ENCODE measurements at regions not wholly inside any gene's neighbourhood (a gene's known extent, or its start where the extent isn't known, plus 50 kb on each side); places are given as distances from the start of the nearest gene placed in this dataset.

DNA sequence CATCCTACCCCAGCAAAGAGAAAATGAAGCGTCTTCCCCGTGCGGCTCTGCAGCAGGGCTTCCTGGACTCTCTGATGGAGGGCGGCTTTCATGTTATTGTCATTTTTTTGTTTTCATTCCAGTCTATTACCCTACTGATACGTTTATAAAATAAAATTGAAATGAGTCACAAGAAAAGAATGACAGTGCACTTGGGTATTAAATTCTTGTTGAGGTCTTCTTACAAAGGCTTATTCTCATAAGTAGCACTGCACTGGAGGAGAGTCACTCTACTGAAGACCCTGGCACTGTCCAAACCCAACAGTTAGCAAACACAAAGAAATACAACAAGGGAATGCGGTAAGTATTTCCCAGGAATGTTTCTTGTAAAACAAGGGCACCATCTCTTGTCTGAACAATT lies 379.3 kb downstream of the MAFB start:
- intact Hi-C loops (cut with DNase I) = no loop called here
- no peak for ATAC-seq
- no peak for DNase-seq

GRCh38 chr20:40307997-40308396 lies 381.0 kb downstream of the MAFB start:
- peak; percentile 41 to 67 for ATAC-seq

DNA sequence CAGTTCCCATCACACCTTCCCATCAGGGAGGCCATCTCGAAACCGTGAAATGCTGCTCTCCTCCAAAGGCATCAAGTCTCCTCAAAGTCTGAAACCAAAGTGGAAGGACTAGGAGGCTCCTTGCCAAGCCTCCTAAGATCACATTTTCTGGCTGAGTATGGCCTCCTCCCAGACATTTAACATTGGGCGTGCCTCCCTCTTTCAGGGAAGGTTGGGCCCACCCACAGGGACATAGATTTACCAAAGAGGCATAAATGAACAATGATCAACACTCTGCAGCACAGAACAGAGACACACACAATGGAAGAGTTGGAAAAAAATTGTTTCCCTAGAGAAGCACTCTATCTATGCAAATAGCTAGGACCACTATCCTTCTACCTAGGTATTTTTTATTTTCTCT lies 381.8 kb downstream of the MAFB start:
- ATAC-seq = no peak
- intact Hi-C loops (cut with DNase I) = no loop called here
- DNase-seq = no peak

More at GRCh38 chr20:40307997-40308396, 381.0 kb downstream of the MAFB start:
- DNase-seq = no peak
- intact Hi-C loops (cut with DNase I) = no loop called here

GRCh38 chr20:40305303-40305702 lies 383.7 kb downstream of the MAFB start:
- intact Hi-C loops (cut with DNase I) = no loop called here
- ATAC-seq (peak in 1 of 2 donors; percentile 35), DNase-seq (no peak)

GRCh38 chr20:40304119-40304613 lies 384.9 kb downstream of the MAFB start:
- DNase-seq = no peak
- ATAC-seq = no peak
- intact Hi-C loops (cut with DNase I) = no loop called here

- intact Hi-C loops (cut with DNase I) = no loop called here
- ATAC-seq (peak in 1 of 2 donors; percentile 47), DNase-seq (no peak)
Measured at GRCh38 chr20:40294747-40295146, 394.3 kb downstream of the MAFB start.

- intact Hi-C loops (cut with DNase I) = no loop called here
- DNase-seq (no peak), ATAC-seq (peak; percentile 56 to 86)
Measured at GRCh38 chr20:40294175-40294574, 394.9 kb downstream of the MAFB start.

- DNase-seq (no peak), ATAC-seq (peak; percentile 63 to 84)
- intact Hi-C loops (cut with DNase I) = no loop called here
Measured at GRCh38 chr20:40293740-40294139, 395.3 kb downstream of the MAFB start.

- DNase-seq = no peak
- intact Hi-C loops (cut with DNase I) = no loop called here
- ATAC-seq = no peak
Measured at GRCh38 chr20:40291493-40292135, 397.4 kb downstream of the MAFB start.

- ATAC-seq (no peak), DNase-seq (no peak)
- intact Hi-C loops (cut with DNase I) = no loop called here
Measured at GRCh38 chr20:40287683-40288082, 401.4 kb downstream of the MAFB start.

DNA sequence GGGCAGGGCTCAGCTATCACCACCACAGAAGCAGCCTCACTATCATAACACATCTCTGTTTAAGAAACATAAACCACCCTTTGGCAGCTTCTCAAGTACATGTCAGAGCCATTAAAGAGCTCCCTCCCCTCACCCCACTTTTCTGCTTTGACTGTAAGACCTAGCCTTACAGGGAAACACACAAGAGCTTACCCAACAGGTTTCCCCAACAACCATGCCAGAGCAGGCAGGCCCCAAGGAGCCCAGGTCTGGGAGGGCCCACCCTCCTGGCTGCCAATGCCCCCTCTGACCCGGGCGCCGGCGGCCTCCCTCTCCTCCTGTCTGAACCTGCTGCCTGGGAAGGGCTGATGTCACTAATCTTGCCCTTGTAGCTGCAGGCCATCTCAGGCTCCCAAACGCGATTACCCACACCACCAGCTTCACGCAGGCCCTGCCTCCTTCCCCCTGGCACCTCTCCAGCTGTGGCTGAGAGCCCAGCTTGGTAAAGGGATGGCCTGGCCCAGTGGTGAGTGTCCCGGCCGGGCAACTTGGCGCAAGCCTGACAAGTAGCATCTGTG lies 402.0 kb downstream of the MAFB start:
- peak; percentile 96 to 97 for ATAC-seq
- DNase-seq = peak; percentile 76
- intact Hi-C loops (cut with DNase I) = no loop called here

GRCh38 chr20:40284611-40285010 lies 404.4 kb downstream of the MAFB start:
- intact Hi-C loops (cut with DNase I) = no loop called here
- no peak for ATAC-seq
- no peak for DNase-seq

- no peak for ATAC-seq
- DNase-seq = no peak
- intact Hi-C loops (cut with DNase I) = no loop called here
Measured at GRCh38 chr20:40283689-40284088, 405.3 kb downstream of the MAFB start.

- no peak for ATAC-seq
- DNase-seq = no peak
- intact Hi-C loops (cut with DNase I) = no loop called here
Measured at GRCh38 chr20:40282941-40283340, 406.1 kb downstream of the MAFB start.

DNA sequence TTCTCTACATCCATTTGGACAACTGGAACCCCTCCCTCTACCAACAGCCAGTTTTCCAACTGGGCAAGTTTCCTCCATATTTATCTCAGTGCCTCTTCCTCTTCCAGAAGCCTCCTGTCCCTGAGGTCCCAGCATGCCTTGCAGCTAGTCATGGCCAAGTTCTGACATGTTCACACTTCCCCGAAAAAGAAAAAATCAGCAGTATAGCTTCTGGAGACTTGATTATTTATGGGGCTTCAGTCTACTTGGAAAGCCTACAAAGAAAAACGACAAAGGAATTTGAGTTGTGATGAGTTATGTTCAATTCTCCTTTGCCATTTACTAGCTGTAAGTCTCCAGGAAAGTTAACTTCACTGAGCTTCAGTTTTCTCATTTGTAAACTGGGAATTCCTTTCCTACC lies 406.5 kb downstream of the MAFB start:
- intact Hi-C loops (cut with DNase I) = no loop called here
- no peak for ATAC-seq
- DNase-seq = no peak

- ATAC-seq (no peak), DNase-seq (no peak)
- intact Hi-C loops (cut with DNase I) = no loop called here
Measured at GRCh38 chr20:40280616-40281015, 408.4 kb downstream of the MAFB start.

GRCh38 chr20:40279390-40279789 lies 409.6 kb downstream of the MAFB start:
- intact Hi-C loops (cut with DNase I) = no loop called here
- peak; percentile 93 to 95 for ATAC-seq
- DNase-seq = no peak

DNA sequence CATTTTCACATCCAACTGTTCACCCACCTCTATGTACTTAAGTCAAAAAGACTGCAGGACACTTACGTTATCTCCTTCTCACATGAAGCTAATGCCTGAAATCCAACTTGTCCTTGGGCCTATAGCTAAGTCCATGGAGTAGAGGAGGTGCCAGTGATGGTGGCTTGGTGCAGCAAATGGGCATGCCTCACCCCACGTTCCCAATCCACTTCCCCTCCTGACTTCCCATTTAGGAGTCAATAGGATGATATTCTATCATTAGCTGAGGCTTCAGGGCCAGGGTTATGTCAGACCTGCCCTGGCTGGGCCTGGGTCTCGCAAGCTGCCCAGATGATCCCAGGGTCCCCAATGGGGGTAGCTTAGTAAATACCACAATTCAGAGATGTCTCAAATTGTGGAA lies 410.4 kb downstream of the MAFB start:
- intact Hi-C loops (cut with DNase I) = no loop called here
- ATAC-seq (peak in 1 of 2 donors; percentile 30), DNase-seq (no peak)

DNA sequence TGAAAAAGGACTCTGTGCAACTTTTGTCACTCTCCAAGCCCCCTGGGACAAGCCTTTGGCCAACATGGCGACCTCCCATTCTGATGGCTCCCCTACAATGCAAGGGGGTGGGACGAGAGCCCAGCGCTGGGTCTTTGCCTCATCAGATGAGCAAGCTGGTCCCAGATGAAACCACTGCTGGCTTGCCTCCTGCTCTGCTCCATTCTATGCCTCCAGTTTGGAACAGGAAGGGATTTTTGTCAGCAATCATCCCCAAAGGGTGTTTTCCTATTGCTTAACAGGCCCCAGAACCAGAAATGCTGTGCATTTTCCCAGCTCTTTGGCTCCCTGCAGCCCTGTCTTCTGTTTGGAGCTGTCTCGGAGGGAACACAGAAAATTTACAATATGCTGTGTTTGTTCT lies 412.7 kb downstream of the MAFB start:
- intact Hi-C loops (cut with DNase I) = no loop called here
- ATAC-seq (peak in 1 of 2 donors; percentile 76), DNase-seq (peak; percentile 51)

DNA sequence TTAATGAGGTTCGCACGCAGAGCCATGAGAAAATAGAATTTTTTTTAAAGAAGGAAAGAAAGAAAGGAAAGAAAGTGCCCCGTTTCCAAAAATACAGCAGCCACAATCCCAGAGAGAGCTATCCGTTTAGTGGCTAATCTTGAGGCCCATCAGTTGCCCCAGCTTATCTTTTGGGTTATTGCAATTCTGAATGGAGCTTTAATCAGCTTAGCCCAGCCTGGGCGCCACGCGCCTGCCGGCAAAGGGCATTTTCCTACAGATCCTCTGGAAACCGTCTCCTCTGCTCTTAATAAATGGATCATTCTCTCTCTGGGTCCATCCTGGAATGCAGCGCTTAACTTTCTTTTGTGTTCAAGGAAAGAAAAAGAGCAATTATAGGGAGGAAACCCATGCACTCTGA lies 413.3 kb downstream of the MAFB start:
- DNase-seq (no peak), ATAC-seq (no peak)
- intact Hi-C loops (cut with DNase I) = no loop called here

GRCh38 chr20:40274912-40275533 lies 414.0 kb downstream of the MAFB start:
- intact Hi-C loops (cut with DNase I) = no loop called here
- DNase-seq (no peak), ATAC-seq (no peak)
